HuH-7.5 (cell line): ENCODE measurements at regions not wholly inside any gene's neighbourhood (a gene's known extent, or its start where the extent isn't known, plus 50 kb on each side); places are given as distances from the start of the nearest gene placed in this dataset.
"Not testable (repeated sequence)": the region's sequence is repeated elsewhere in the genome, so short reads cannot be mapped to it uniquely, and the experiment has no call there.

Experiments
- DNase-seq: peaks from one replicate; pipeline ENCODE4 v3.0.0; 2011; ENCODE audit warnings: low spot score

DNA sequence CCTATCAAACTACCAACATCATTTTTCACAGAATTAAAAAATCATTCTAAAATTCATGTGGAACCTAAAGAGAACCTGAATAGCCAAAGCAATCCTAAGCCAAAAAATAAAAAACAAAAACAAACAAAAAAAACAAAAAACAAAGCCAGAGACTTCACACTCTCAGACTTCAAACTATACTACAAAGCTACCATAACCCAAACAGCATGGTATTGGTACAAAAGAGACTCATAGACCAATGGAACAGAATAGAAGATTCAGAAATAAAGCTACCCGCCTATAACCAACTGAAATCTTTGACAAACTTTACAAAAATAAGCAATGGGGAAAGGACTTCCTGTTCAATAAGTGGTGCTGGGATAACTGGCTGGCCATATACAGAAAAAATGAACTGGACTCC lies 152.3 kb upstream of the SMIM31 start:
- no peak for DNase-seq

DNA sequence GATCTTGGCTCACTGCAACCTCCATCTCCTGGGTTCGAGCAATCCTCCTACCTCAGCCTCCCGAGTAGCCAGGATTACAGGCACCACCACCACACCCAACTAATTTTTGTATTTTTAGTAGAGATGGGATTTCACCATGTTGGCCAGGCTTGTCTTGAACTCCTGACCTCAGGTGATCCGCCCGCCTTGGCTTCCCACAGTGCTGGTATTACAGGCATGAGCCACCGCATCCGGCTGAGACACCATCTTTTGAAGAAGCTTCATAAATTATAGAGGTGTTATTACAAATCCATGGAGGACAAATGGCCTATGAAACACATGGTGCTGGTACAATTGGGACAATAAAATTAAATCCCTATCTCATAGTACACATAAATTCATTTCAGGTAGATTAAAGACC lies 148.1 kb upstream of the SMIM31 start:
- DNase-seq: not testable (repeated sequence)

DNA sequence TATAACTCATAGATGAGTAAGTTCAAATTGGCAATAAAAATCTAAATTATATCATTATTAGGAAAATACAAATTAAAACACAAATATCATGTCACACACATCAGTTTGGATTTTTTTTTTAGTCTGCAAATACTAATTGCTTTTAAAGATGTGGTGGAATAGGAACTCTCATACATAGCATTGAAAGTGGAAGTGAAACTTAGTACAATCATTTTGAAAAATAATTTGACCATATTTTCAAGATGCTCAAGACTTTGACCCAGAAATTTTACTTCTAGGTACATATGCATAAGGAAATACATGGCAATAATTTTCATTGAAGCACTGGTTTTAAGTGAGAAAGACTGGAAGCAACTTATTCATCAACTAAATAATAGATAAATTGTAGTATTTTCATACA lies 147.5 kb upstream of the SMIM31 start:
- DNase-seq: no peak

DNA sequence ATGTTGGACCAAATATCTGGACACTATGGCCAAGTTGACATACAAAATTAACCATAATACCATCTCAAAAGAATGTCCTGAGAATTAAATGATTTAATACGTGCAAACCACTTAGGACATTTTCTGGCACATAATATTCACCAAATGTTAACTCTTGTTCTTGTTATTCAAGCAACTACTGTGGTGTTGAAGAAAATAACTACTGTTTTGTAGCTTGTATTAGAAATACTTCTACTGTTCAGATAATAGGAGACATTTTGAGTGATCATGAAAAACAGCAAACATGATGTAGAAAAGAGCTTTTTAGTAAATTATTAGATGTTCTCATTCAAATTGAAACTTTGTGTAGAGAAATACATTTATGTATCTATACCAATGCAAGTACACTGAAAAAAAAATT lies 140.7 kb upstream of the SMIM31 start:
- no peak for DNase-seq

DNA sequence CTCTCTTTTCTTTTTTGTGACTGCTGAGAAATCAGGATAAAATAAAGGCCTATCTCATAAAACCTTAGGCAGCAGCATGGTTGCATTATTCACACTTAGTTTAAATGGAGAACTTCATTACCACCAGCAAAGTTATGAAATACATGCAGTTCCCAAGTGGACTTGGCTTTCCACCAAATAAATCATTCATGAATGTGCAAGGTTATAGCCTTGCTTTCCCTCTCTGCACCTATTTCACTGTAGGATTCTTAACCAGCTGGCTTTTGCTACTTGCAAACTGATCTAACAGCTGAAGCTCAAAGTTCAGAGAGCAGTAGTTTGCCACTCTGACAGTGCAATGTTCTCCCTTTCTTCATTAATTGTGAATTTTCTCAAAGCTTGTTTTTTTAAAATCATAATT lies 140.1 kb upstream of the SMIM31 start:
- DNase-seq: no peak

DNA sequence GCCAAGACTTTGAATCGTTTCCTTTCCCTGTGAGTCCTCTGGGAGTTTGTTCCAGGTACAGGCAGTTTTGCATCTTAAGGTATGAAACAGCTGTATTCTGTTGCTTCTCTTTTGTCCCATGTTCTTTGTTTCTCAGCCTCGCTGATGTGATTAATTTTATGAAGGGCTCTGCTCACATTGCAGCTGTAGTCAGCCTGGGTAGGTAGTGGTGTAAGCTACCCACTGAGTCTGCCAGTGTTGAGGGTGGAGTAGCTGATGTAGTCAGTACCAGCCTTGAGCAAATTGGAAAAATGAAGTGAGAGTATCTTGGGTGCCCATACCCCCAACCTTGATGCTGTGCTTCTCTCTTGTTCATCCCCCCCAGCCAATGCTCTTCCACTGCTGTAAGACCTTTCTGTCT lies 139.6 kb upstream of the SMIM31 start:
- no peak for DNase-seq

DNA sequence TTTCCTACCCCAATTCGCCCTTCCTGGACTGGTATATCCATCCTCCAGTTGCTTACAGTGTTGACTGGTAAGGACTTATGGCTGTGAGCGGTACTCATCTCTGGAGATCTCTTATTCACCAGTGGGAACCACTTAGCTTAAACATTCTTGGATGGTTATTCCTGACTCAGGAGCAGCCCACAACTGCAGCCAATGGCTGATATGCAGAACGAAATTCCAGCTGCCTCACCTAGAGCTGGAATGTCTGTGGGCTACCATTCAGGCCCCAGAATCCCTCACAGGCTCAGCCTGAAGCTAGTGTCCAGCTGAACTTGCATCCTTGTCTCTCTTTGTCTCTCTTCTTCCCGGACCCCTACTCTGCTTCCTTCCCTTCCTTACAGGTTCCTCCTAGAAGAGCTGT lies 138.9 kb upstream of the SMIM31 start:
- DNase-seq: no peak

DNA sequence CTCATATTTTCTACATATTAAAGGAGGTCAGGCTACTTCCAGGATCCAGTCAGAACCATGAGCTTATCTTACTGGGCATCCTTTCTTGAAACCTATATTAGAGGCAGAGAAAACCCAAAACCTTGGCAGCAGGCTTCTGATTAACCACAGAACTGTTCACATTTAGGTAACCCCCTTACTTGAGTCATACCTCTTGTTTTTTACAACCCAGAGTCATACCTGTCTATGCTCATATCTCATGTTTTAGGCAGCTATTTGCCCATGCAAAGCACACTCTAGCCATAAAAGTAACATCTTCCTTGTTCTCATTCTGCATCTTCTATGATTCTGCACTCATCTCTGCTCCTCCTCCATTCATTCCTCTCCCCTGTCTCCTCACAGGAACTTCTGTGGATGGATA lies 138.0 kb upstream of the SMIM31 start:
- no peak for DNase-seq

DNA sequence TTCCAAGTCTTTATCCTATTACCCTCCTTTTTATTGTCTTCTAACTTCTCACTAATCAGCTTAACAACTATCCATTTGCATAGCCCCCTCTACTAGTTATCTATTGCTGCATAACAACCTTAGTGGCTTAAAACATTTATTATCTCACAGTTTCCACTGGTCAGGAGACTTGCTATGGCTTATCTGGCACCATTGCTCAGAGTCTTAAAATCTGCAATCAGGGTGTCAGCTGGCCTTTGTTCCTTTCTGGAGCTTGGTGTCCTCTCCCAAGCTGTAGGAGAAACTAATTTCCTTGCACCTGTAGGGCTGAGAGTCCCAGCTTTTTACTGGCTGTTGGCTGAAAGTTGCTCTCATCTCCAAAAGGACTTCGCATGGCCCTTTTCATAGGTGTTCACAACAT lies 137.0 kb upstream of the SMIM31 start:
- DNase-seq: no peak

DNA sequence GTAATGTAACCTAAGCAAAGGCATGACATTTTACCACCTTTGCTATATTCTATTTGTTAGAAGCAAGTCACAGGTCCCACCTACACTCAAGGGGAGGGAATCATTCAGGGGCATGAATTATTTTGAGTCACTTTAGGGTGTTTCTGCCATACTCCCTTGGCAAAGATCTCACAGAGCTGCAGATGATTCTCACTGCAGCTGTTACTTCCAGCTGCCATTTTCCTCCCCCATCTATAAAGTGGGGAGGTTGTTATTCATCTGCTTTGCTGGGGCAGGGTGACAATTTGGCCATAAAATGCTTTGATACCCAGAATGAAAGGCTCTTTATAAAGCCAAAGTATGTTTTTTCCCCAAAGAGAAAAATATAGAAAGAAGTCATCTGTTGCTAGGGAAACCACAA lies 136.5 kb upstream of the SMIM31 start:
- no peak for DNase-seq

DNA sequence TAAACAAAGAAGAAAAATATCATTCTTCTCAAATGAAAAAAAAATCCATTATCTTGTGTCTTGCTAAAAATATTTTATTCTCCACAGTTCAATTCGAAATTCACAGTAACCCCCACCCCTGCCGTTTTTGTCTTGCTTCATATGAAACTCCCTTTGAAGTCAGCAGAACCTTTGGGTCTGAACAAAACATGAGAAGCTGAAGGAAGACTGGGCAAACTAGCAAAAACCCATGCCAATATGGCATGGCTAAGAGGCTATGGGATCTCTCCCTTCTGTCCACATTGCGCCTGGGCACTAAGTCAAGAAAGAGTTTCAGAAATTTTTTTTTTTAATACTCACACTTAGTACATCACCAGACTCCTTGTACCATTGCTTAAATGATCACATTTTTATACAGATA lies 136.0 kb upstream of the SMIM31 start:
- no peak for DNase-seq

DNA sequence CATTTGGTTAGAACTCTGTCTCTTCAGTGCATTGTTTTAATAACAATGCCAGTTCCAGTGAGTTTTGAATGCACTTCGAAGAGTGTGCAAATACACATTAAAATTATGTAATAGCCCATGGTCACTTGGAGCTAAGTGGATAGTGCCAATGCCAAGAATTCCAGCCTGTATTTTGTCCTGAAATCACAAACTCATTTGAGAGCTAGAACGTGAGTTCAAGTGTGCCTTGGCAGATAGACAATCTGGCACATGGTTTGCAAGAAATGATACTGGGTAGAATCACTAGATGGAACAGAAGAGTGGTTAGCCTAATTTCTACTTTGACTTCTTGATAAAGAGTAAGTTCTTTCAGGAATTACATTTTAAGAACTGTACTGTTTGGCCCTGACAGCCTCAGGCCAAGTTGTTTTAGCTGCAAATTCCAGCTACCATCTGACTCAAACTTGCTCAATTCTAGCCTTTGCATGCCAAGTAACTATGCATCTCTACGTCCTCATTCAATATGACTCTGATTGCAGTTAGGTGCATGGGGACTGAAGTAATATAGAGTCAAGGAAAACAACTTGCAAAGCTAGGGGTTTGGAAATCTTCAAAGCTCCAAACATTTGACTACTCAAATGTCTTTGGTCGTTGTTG lies 131.9 kb upstream of the SMIM31 start:
- no peak for DNase-seq

DNA sequence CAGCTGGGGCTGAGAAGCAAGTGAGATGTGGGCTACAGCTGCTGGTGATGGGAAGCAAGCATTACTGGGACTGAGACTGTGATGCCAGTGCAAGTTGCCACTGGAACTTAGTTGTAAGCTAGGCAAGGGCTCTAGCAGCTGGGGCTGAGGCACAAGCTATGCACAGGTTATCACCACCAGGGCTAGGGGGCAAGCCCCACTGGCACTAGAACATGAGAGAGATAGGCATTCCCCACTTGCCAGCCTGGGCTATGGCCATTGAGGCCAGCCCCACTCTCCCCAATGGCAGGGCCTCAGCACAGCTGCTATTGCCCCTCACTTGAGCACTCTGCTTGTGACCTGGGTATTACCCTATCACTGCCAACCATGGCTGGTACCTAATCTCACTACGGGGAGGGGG lies 130.8 kb upstream of the SMIM31 start:
- DNase-seq: no peak

DNA sequence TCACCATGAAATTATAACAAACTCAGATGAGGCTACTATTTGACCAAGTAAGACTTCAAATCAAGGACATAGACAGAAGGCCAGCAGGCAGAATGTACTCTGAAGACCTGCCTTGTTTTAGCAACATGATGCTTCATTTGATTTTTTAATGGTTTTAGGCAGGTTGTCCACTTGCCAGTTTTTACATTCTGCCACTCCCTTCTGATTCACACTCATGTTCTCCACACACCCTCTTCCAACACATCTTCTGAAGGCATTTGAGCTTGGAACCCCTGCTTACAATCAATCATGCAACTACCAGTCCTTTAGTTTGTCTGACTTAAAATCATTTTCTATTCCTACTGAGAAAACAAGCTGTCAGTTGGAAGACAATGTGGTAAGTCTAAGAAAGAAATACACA lies 114.9 kb upstream of the SMIM31 start:
- no peak for DNase-seq

DNA sequence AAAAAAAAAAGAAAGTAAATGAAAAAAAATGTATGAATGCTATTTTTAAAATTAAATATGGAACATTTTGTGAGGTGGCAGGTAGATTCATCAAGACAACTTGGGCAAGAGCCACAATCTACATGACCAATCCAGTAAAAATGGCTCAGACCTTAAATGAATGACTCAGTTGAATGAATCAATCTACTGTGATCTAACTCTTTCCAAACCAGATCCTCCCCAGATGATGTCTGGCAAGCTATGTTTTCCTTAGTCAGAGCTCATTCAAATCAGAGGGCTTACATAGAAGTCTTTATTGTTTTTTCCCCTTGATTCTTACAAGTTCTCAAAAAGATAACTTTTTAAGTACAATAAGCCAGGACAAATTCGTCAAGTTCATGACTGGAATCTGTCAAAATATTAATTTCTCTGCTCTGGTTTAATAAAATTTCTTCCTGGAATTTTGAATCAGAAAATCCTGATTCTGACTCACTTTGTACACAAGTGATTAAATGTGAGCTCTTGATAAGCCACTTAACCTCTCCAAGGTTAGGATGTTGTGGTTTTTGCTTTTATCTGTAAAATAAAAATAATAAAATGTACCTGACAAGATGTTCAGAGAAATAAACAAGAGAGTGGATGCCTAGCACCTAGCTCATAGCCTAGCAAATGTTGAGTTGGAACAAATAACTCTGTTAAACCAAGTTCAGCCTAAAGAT lies 105.6 kb upstream of the SMIM31 start:
- DNase-seq: no peak

DNA sequence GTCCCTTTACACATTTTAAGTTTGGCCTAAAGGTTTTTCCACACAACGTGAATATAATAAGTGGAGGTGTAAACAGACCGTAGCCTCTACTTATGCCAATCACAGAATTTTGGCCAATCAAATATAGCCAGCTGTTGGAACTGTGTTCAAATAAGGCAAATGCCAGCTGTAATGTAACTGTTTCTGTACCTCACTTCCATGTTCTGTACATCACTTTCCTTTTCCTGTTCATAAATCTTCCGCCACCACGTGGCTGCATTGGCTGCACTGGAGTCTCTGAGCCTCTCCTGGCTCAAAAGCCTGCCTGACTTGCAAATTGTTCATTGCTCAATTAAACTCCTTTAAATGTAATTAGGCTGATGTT lies 105.1 kb upstream of the SMIM31 start:
- no peak for DNase-seq

DNA sequence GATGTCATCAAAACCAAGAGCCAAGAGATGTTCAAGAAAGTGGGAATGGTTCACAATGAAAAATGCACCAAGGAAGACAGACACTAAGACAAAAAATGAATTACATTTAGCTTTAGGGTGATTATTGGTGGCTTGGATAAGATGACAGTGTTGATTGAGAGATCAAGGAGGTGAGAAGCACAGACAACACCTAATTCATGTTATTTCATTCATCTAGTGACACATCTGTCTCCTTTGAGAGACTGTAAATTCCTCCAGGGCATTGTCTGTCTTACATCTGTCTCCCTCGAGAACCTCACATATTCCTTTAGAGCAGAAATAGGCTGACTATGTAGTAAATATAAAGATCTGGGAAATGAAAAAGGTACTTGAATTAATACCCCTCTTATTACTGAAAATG lies 94.2 kb upstream of the SMIM31 start:
- DNase-seq: no peak

DNA sequence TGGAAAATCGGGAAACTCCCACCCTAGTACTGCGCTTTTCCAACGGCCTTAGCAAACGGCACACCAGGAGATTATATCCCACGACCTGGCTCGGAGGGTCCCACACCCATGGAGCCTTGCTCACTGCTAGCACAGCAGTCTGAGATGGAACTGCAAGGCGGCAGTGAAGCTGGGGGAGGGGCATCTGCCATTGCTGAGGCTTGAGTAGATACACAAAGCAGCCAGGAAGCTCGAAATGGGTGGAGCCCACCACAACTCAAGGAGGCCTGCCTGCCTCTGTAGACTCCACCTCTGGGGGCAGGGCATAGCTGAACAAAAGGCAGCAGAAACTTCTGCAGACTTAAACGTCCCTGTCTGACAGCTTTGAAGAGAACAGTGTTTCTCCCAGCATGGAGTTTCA lies 77.8 kb upstream of the SMIM31 start:
- DNase-seq: not testable (repeated sequence)

DNA sequence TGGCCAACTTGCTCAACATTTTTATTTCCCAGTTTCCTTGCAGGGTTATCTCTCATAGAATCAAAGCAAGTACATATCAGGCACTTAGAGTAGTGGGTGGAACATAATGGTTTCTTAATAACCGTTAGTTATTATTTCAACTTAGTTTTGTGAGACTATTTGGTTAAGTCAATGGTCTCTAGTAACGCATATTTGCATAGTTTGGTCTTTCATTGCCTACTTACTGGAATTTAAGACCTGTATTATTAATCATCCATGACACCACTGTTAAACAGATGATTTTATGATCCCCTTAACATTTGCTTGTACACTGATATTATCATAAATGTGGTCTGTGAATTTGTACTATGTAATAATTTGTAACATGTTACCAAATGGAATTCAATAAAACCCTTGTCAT lies 70.9 kb upstream of the SMIM31 start:
- DNase-seq: no peak

DNA sequence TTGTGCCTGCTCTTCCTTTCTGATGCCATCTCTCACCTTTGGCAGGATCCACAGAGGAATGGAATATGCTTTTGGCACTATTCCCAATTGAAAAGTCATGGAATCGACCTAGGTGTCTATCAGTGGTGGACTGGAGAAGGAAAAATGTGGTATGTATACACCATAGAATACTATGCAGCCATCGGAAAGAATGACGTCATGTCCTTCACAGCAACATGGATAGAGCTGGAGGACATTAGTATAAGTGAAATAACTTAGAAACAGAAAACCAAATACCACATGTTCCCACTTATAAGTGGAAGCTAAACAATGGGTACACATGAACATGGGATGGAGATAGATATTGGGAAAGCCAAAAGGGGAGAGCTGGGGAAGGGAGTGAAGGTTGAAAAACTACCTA lies 58.3 kb upstream of the SMIM31 start:
- DNase-seq: no peak

DNA sequence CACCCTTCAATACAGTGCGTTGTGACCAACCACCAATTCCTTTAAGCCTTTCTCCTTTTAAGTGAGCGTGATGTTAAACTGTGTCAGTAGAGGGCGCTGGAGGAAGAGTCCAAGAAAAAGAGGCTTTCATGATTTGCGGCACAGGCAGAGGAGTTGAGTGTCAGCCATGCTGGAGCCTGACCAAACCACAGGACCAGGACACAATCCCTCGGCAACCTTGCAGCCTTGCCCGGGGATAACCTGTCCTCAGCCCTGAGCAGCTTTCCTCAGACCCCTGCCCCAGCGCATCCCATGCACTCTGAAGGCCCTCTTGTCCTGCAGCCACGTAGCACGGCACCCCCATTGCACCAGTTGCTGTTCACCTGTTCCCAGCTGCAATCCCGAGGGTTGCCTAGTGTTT lies 53.5 kb upstream of the SMIM31 start:
- peak; percentile 3 for DNase-seq

DNA sequence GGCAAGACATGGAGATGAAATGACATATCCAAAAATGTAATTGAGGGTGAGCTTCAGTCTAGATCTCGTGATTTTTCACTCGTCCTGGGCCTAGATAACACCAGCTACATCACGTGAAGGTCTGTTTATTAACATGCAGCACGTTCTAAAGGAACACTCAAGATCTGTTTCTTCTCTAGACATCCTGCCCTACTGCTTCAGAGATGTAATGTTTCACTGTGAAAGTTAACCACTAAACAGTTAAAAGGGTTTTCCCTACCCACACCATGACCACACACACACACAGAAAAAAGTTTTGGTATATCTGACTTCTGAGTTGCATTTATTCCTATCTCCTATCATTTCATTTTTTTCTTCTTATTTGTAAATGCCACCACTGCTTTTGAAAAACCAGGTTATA lies 52.3 kb upstream of the SMIM31 start:
- no peak for DNase-seq
